D721Med (cell line): ENCODE measurements at regions not wholly inside any gene's neighbourhood (a gene's known extent, or its start where the extent isn't known, plus 50 kb on each side); places are given as distances from the start of the nearest gene placed in this dataset.

Experiments used
- DNase-seq: peaks from one replicate; pipeline ENCODE4 v3.0.0; 2011; ENCODE audit warnings: low spot score; ENCODE audit not compliant: insufficient read length
- FAIRE-seq: peaks from 2 replicates; lab custom pipeline; 2011; peaks lifted over from hg19 to GRCh38; lab: Jason Lieb, UNC
- CTCF ChIP-seq: IDR thresholded peaks from 2 replicates; pipeline ENCODE4 v1.5.1; 2012; ENCODE audit warnings: mild to moderate bottlenecking, control low read depth; ENCODE audit not compliant: insufficient read depth; ENCODE audit errors: missing control alignments

- FAIRE-seq, result no peak
- DNase-seq, result no peak
- no peak for TF ChIP-seq CTCF
These were observed 65.8 kb upstream of the HS6ST1 start for GRCh38 chr2:128384446-128384845.

GRCh38 chr2:128384956-128385355 is 66.3 kb upstream of the HS6ST1 start:
- DNase-seq (no peak), FAIRE-seq (no peak)
- no peak for TF ChIP-seq CTCF

- FAIRE-seq (no peak), DNase-seq (no peak)
- TF ChIP-seq CTCF, result no peak
These were observed 66.7 kb upstream of the HS6ST1 start for GRCh38 chr2:128385365-128385764.

GRCh38 chr2:128386066-128386465 is 67.4 kb upstream of the HS6ST1 start:
- no peak for TF ChIP-seq CTCF
- FAIRE-seq (no peak), DNase-seq (no peak)

GRCh38 chr2:128388499-128388941 is 69.9 kb upstream of the HS6ST1 start:
- no peak for DNase-seq

GRCh38 chr2:128389388-128390086 is 70.9 kb upstream of the HS6ST1 start:
- FAIRE-seq, result no peak
- DNase-seq, result no peak
- TF ChIP-seq CTCF, result no peak

More at GRCh38 chr2:128388499-128388941, 69.9 kb upstream of the HS6ST1 start:
- no peak for TF ChIP-seq CTCF
- FAIRE-seq, result no peak

- TF ChIP-seq CTCF, result no peak
- DNase-seq (no peak), FAIRE-seq (no peak)
These were observed 71.8 kb upstream of the HS6ST1 start for GRCh38 chr2:128390256-128390990.
